Endothelial cell of umbilical vein (primary cell): ENCODE measurements at regions not wholly inside any gene's neighbourhood (a gene's known extent, or its start where the extent isn't known, plus 50 kb on each side); places are given as distances from the start of the nearest gene placed in this dataset.

Experiments
- BruUV-seq: library from RNA; stranded (reverse); fragments of 400-500 nt; replicated peaks from 2 replicates; lab custom pipeline; 2021; lab: Mats Ljungman, UMichigan
- CTCF ChIA-PET: fragments of 300-600, 350-600 bp; sonication (Branson Sonifier 250); formaldehyde crosslinking; loops from one replicate; lab custom pipeline; 2021; ENCODE audit warnings: antibody characterized with exemption, inconsistent platforms; lab: Charles Lee
- POLR2A ChIA-PET: fragments of 300-600, 350-600 bp; sonication (Branson Sonifier 250); formaldehyde crosslinking; loops from one replicate; lab custom pipeline; 2021; ENCODE audit warnings: antibody characterized with exemption, inconsistent platforms; lab: Charles Lee
- DNase-seq: peaks from one replicate; pipeline ENCODE4 v3.0.0-alpha.2; 2011; ENCODE audit warnings: low read depth, low spot score
- FAIRE-seq: peaks from 2 replicates; lab custom pipeline; 2011; peaks lifted over from hg19 to GRCh38; lab: Jason Lieb, UNC
- H2AFZ ChIP-seq: 2 replicates; pipeline ENCODE4 v1.6.0; 2012; ENCODE audit warnings: low read depth, low read length, control low read depth, inconsistent platforms
- H3K27ac ChIP-seq: 2 replicates; pipeline ENCODE4 v1.5.1; 2011; ENCODE audit warnings: low read depth, mild to moderate bottlenecking, control low read depth, low read length, moderate library complexity; ENCODE audit not compliant: insufficient read depth
- H3K27me3 ChIP-seq, 2 experiments: 2 replicates each; pipeline versions ENCODE4 v1.6.0 to v1.6.1; 2011; ENCODE audit warnings: low read length in 2 of 2, mixed read lengths in 1 of 2; ENCODE audit not compliant: control insufficient read depth in 2 of 2, insufficient read depth in 2 of 2
- H3K36me3 ChIP-seq, 2 experiments: 2 replicates in 1 of 2; 3 replicates in 1 of 2; pipeline ENCODE4 v1.5.1; 2011; ENCODE audit warnings: low read length in 2 of 2, mild to moderate bottlenecking in 1 of 2, moderate library complexity in 1 of 2; ENCODE audit not compliant: control insufficient read depth in 2 of 2, insufficient read depth in 2 of 2; ENCODE audit errors: extremely low read depth in 1 of 2
- H3K4me1 ChIP-seq: 3 replicates; pipeline ENCODE4 v1.5.1; 2011; ENCODE audit warnings: mild to moderate bottlenecking, low read length; ENCODE audit not compliant: control insufficient read depth, insufficient read depth; ENCODE audit errors: extremely low read depth
- H3K4me2 ChIP-seq: 2 replicates; pipeline ENCODE4 v1.6.1; 2011; ENCODE audit warnings: low read length, control low read depth, mixed read lengths; ENCODE audit not compliant: insufficient read depth
- H3K4me3 ChIP-seq, 3 experiments: fragments of 200-600 bp in 1 of 3; sonication (generic), shearing (Covaris generic) in 1 of 3; replicated peaks in 1 of 3; 2 replicates each; pipeline ENCODE4 v1.5.1; 2011 to 2016; ENCODE audit warnings: control low read depth in 3 of 3, low read length in 3 of 3, mild to moderate bottlenecking in 2 of 3, inconsistent platforms in 1 of 3, low read depth in 1 of 3, moderate library complexity in 1 of 3; ENCODE audit not compliant: insufficient read depth in 1 of 3
- H3K79me2 ChIP-seq: 2 replicates; pipeline ENCODE4 v1.6.0; 2012; ENCODE audit warnings: low read length, inconsistent platforms; ENCODE audit not compliant: control insufficient read depth, insufficient read depth
- H3K9ac ChIP-seq: replicated peaks from 2 replicates; pipeline ENCODE3; 2011; ENCODE audit warnings: low read length, control low read depth; ENCODE audit not compliant: insufficient read depth; ENCODE audit errors: extremely low read depth
- H3K9me1 ChIP-seq: replicated peaks from 3 replicates; pipeline ENCODE4 v1.6.0; 2011; ENCODE audit warnings: mild to moderate bottlenecking, low read length; ENCODE audit not compliant: control insufficient read depth, insufficient read depth; ENCODE audit errors: extremely low read depth
- H3K9me3 ChIP-seq: replicated peaks from 2 replicates; pipeline ENCODE4 v1.5.1; 2012; ENCODE audit warnings: low read length, inconsistent platforms; ENCODE audit not compliant: control insufficient read depth, insufficient read depth
- H4K20me1 ChIP-seq: replicated peaks from 2 replicates; pipeline ENCODE3; 2011; ENCODE audit warnings: mild to moderate bottlenecking, low read length; ENCODE audit not compliant: control insufficient read depth, insufficient read depth; ENCODE audit errors: extremely low read depth
- CTCF ChIP-seq, 2 donors: IDR thresholded peaks; 1 replicate in 1 of 2; 2 replicates in 1 of 2; pipeline ENCODE4 v1.5.1; 2011; ENCODE audit warnings: low read length in 2 of 2, mild to moderate bottlenecking in 2 of 2, moderate library complexity in 2 of 2, control low read depth in 1 of 2, inconsistent platforms in 1 of 2, low read depth in 1 of 2; ENCODE audit not compliant: insufficient read depth in 1 of 2; ENCODE audit errors: extremely low read depth in 1 of 2
- EZH2 ChIP-seq: IDR thresholded peaks from 2 replicates; pipeline ENCODE4 v1.6.1; 2012; ENCODE audit warnings: borderline replicate concordance, low read depth, mild to moderate bottlenecking, moderate library complexity, low read length, inconsistent platforms; ENCODE audit not compliant: severe bottlenecking
- FOS ChIP-seq: IDR thresholded peaks from 2 replicates; pipeline ENCODE4 v1.6.1; 2011; ENCODE audit warnings: mild to moderate bottlenecking, low read length, moderate library complexity, borderline replicate concordance; ENCODE audit not compliant: insufficient read depth
- GATA2 ChIP-seq: IDR thresholded peaks from 2 replicates; pipeline ENCODE4 v1.7.0; 2011; ENCODE audit warnings: low read depth, mild to moderate bottlenecking, moderate library complexity, mixed read lengths, low read length; ENCODE audit not compliant: insufficient read length, insufficient read depth
- JUN ChIP-seq: IDR thresholded peaks from 2 replicates; pipeline ENCODE4 v1.6.1; 2011; ENCODE audit warnings: borderline replicate concordance, low read depth; ENCODE audit not compliant: insufficient read length, insufficient read depth
- MAX ChIP-seq: IDR thresholded peaks from 2 replicates; pipeline ENCODE4 v1.6.1; 2011; ENCODE audit not compliant: insufficient read depth, insufficient read length
- MYC ChIP-seq: IDR thresholded peaks from one replicate; pipeline ENCODE4 v1.6.1; 2011; ENCODE audit warnings: mild to moderate bottlenecking, low read depth, low read length
- POLR2A ChIP-seq: IDR thresholded peaks from 2 replicates; pipeline ENCODE4 v1.6.1; 2012; ENCODE audit warnings: low read depth, mild to moderate bottlenecking, control low read depth, low read length
- POLR2AphosphoS5 ChIP-seq: IDR thresholded peaks from 2 replicates; pipeline ENCODE4 v1.6.1; 2012; ENCODE audit warnings: low read depth, mild to moderate bottlenecking, control low read depth, low read length, moderate library complexity; ENCODE audit not compliant: insufficient read depth
- dilution Hi-C: fragments of 300-500 bp; cut with MboI; formaldehyde crosslinking; loops from one replicate; pipeline ENCODE4 v1.15.0; 2019; ENCODE audit warnings: low sequenced_read_pairs; ENCODE audit not compliant: extremely low pct_ligation_motif_present
- intact Hi-C: fragments of 100-400 bp; cut with micrococcal nuclease; formaldehyde crosslinking; loops from one replicate; pipeline ENCODE4 v1.10.0; 2022

GRCh38 chr2:22769497-22769896 lies 615.5 kb upstream of the KLHL29 start:
- Histone ChIP-seq H3K27me3 (no peaks in the 10 kb centered on the region), H4K20me1 (no peaks in the 10 kb centered on the region), H3K9ac (no peak overlapping the region), H3K4me1 (no peaks in the 10 kb centered on the region), H3K9me3 (peaks cover 2% of the 10 kb centered on the region), H3K4me3 (no peak overlapping the region), H3K27ac (no peak overlapping the region), H3K9me1 (no peaks in the 10 kb centered on the region), H2AFZ (no peak overlapping the region), H3K36me3 (no peaks in the 10 kb centered on the region), H3K79me2 (no peaks in the 10 kb centered on the region), H3K4me2 (no peak overlapping the region)
- POLR2A ChIA-PET = no interaction called here
- intact Hi-C loops = no loop called here
- no peak for DNase-seq
- no peak for FAIRE-seq
- CTCF ChIA-PET = no interaction called here
- dilution Hi-C loops = no loop called here
- no TSS peak for BruUV-seq
- TF ChIP-seq GATA2 = no peak
- TF ChIP-seq POLR2AphosphoS5 = no peak
- TF ChIP-seq FOS = no peak
- no peak for TF ChIP-seq JUN
- TF ChIP-seq MYC = no peak
- TF ChIP-seq CTCF (IDR thresholded peaks at IDR 0.05; ENCODE audit: extremely low read depth in 1 of 2, insufficient read depth in 1 of 2, low read depth in 1 of 2, low read length in 2 of 2) = no peak
- TF ChIP-seq MAX = no peak
- TF ChIP-seq EZH2 = no peak
- TF ChIP-seq POLR2A = no peak
